ENCODE measurements at regions not wholly inside any gene's neighbourhood (a gene's known extent, or its start where the extent isn't known, plus 50 kb on each side); places are given as distances from the start of the nearest gene placed in this dataset.

- DNase-seq (ENCODE audit: low read depth, low spot score), result no peak
- H3K27me3 ChIP-seq (ENCODE audit: insufficient read depth, insufficient read length), result no peaks in the 10 kb centered on the region
- no peaks in the 10 kb centered on the region for H3K4me1 ChIP-seq (ENCODE audit: insufficient read depth, insufficient read length)
- H3K4me3 ChIP-seq (ENCODE audit: insufficient read length, low read depth), result no peak overlapping the region
- TF ChIP-seq ZNF274 (IDR thresholded peaks at IDR 0.05; ENCODE audit: low read depth, low read length), result no peak
- TF ChIP-seq SUZ12 (IDR thresholded peaks at IDR 0.05; ENCODE audit: extremely low read depth, insufficient read depth, insufficient read length), result no peak
- no peak for TF ChIP-seq YY1 (IDR thresholded peaks at IDR 0.05; ENCODE audit: insufficient read depth, insufficient read length)
- no peak overlapping the region for H3K9ac ChIP-seq (ENCODE audit: insufficient read length, low read depth)
- no peaks in the 10 kb centered on the region for H3K36me3 ChIP-seq (ENCODE audit: insufficient read depth, insufficient read length, low read length)
- no peaks in the 10 kb centered on the region for H3K9me3 ChIP-seq (ENCODE audit: insufficient read depth, low read length)
Observed at GRCh38 chr6:74863968-74864367, 341.9 kb downstream of the COL12A1 start.

GRCh38 chr6:74860456-74860855 lies 345.4 kb downstream of the COL12A1 start:
- no peak overlapping the region for H3K4me3 ChIP-seq (ENCODE audit: insufficient read length, low read depth)
- DNase-seq (ENCODE audit: low read depth, low spot score), result no peak
- H3K9ac ChIP-seq (ENCODE audit: insufficient read length, low read depth), result no peak overlapping the region
- no peaks in the 10 kb centered on the region for H3K4me1 ChIP-seq (ENCODE audit: insufficient read depth, insufficient read length)
- no peaks in the 10 kb centered on the region for H3K27me3 ChIP-seq (ENCODE audit: insufficient read depth, insufficient read length)
- TF ChIP-seq YY1 (IDR thresholded peaks at IDR 0.05; ENCODE audit: insufficient read depth, insufficient read length), result no peak
- no peak for TF ChIP-seq SUZ12 (IDR thresholded peaks at IDR 0.05; ENCODE audit: extremely low read depth, insufficient read depth, insufficient read length)
- TF ChIP-seq ZNF274 (IDR thresholded peaks at IDR 0.05; ENCODE audit: low read depth, low read length), result no peak
- no peaks in the 10 kb centered on the region for H3K9me3 ChIP-seq (ENCODE audit: insufficient read depth, low read length)
- H3K36me3 ChIP-seq (ENCODE audit: insufficient read depth, insufficient read length, low read length), result no peaks in the 10 kb centered on the region

- Histone ChIP-seq H3K4me1 (ENCODE audit: insufficient read depth, insufficient read length) (no peaks in the 10 kb centered on the region), H3K4me3 (ENCODE audit: insufficient read length, low read depth) (no peak overlapping the region), H3K9ac (ENCODE audit: insufficient read length, low read depth) (no peak overlapping the region), H3K27me3 (ENCODE audit: insufficient read depth, insufficient read length) (no peaks in the 10 kb centered on the region), H3K9me3 (ENCODE audit: insufficient read depth, low read length) (no peaks in the 10 kb centered on the region), H3K36me3 (ENCODE audit: insufficient read depth, insufficient read length, low read length) (no peaks in the 10 kb centered on the region)
- no peak for TF ChIP-seq ZNF274 (IDR thresholded peaks at IDR 0.05; ENCODE audit: low read depth, low read length)
- no peak for TF ChIP-seq YY1 (IDR thresholded peaks at IDR 0.05; ENCODE audit: insufficient read depth, insufficient read length)
- TF ChIP-seq SUZ12 (IDR thresholded peaks at IDR 0.05; ENCODE audit: extremely low read depth, insufficient read depth, insufficient read length), result no peak
- no peak for DNase-seq (ENCODE audit: low read depth, low spot score)
Observed at GRCh38 chr6:74857157-74857556, 348.7 kb downstream of the COL12A1 start.

GRCh38 chr6:74853991-74854390 lies 351.9 kb downstream of the COL12A1 start:
- H3K9ac ChIP-seq (ENCODE audit: insufficient read length, low read depth), result no peak overlapping the region
- TF ChIP-seq YY1 (IDR thresholded peaks at IDR 0.05; ENCODE audit: insufficient read depth, insufficient read length), result no peak
- TF ChIP-seq ZNF274 (IDR thresholded peaks at IDR 0.05; ENCODE audit: low read depth, low read length), result no peak
- TF ChIP-seq SUZ12 (IDR thresholded peaks at IDR 0.05; ENCODE audit: extremely low read depth, insufficient read depth, insufficient read length), result no peak
- no peak for DNase-seq (ENCODE audit: low read depth, low spot score)
- H3K4me1 ChIP-seq (ENCODE audit: insufficient read depth, insufficient read length), result no peaks in the 10 kb centered on the region
- no peaks in the 10 kb centered on the region for H3K27me3 ChIP-seq (ENCODE audit: insufficient read depth, insufficient read length)
- H3K36me3 ChIP-seq (ENCODE audit: insufficient read depth, insufficient read length, low read length), result no peaks in the 10 kb centered on the region
- H3K4me3 ChIP-seq (ENCODE audit: insufficient read length, low read depth), result no peak overlapping the region
- no peaks in the 10 kb centered on the region for H3K9me3 ChIP-seq (ENCODE audit: insufficient read depth, low read length)

GRCh38 chr6:74851596-74851995 lies 354.3 kb downstream of the COL12A1 start:
- H3K36me3 ChIP-seq (ENCODE audit: insufficient read depth, insufficient read length, low read length), result no peaks in the 10 kb centered on the region
- H3K4me1 ChIP-seq (ENCODE audit: insufficient read depth, insufficient read length), result no peaks in the 10 kb centered on the region
- no peak overlapping the region for H3K9ac ChIP-seq (ENCODE audit: insufficient read length, low read depth)
- DNase-seq (ENCODE audit: low read depth, low spot score), result no peak
- TF ChIP-seq YY1 (IDR thresholded peaks at IDR 0.05; ENCODE audit: insufficient read depth, insufficient read length) (no peak), ZNF274 (IDR thresholded peaks at IDR 0.05; ENCODE audit: low read depth, low read length) (no peak), SUZ12 (IDR thresholded peaks at IDR 0.05; ENCODE audit: extremely low read depth, insufficient read depth, insufficient read length) (no peak)
- H3K4me3 ChIP-seq (ENCODE audit: insufficient read length, low read depth), result no peak overlapping the region
- H3K27me3 ChIP-seq (ENCODE audit: insufficient read depth, insufficient read length), result no peaks in the 10 kb centered on the region
- H3K9me3 ChIP-seq (ENCODE audit: insufficient read depth, low read length), result no peaks in the 10 kb centered on the region

GRCh38 chr6:74840953-74841352 lies 364.9 kb downstream of the COL12A1 start:
- Histone ChIP-seq H3K9me3 (ENCODE audit: insufficient read depth, low read length) (no peaks in the 10 kb centered on the region), H3K36me3 (ENCODE audit: insufficient read depth, insufficient read length, low read length) (no peaks in the 10 kb centered on the region), H3K27me3 (ENCODE audit: insufficient read depth, insufficient read length) (no peaks in the 10 kb centered on the region), H3K9ac (ENCODE audit: insufficient read length, low read depth) (no peak overlapping the region), H3K4me1 (ENCODE audit: insufficient read depth, insufficient read length) (no peaks in the 10 kb centered on the region), H3K4me3 (ENCODE audit: insufficient read length, low read depth) (no peak overlapping the region)
- DNase-seq (ENCODE audit: low read depth, low spot score), result no peak
- no peak for TF ChIP-seq ZNF274 (IDR thresholded peaks at IDR 0.05; ENCODE audit: low read depth, low read length)
- TF ChIP-seq YY1 (IDR thresholded peaks at IDR 0.05; ENCODE audit: insufficient read depth, insufficient read length), result no peak
- TF ChIP-seq SUZ12 (IDR thresholded peaks at IDR 0.05; ENCODE audit: extremely low read depth, insufficient read depth, insufficient read length), result no peak

GRCh38 chr6:74834967-74835366 lies 370.9 kb downstream of the COL12A1 start:
- TF ChIP-seq ZNF274 (IDR thresholded peaks at IDR 0.05; ENCODE audit: low read depth, low read length) (no peak), SUZ12 (IDR thresholded peaks at IDR 0.05; ENCODE audit: extremely low read depth, insufficient read depth, insufficient read length) (no peak), YY1 (IDR thresholded peaks at IDR 0.05; ENCODE audit: insufficient read depth, insufficient read length) (no peak)
- Histone ChIP-seq H3K27me3 (ENCODE audit: insufficient read depth, insufficient read length) (no peaks in the 10 kb centered on the region), H3K9ac (ENCODE audit: insufficient read length, low read depth) (no peak overlapping the region), H3K9me3 (ENCODE audit: insufficient read depth, low read length) (no peaks in the 10 kb centered on the region), H3K36me3 (ENCODE audit: insufficient read depth, insufficient read length, low read length) (no peaks in the 10 kb centered on the region), H3K4me3 (ENCODE audit: insufficient read length, low read depth) (no peak overlapping the region), H3K4me1 (ENCODE audit: insufficient read depth, insufficient read length) (no peaks in the 10 kb centered on the region)
- no peak for DNase-seq (ENCODE audit: low read depth, low spot score)

Data from NT2/D1 (cell line).